GM12891 (cell line): ENCODE measurements at regions not wholly inside any gene's neighbourhood (a gene's known extent, or its start where the extent isn't known, plus 50 kb on each side); places are given as distances from the start of the nearest gene placed in this dataset.

ENCODE experiments used
- PAX5 ChIP-seq: IDR thresholded peaks from 2 replicates; pipeline ENCODE4 v1.6.1; 2011; ENCODE audit warnings: low read length, moderate library complexity, mild to moderate bottlenecking; ENCODE audit not compliant: insufficient read depth, severe bottlenecking
- POLR2A ChIP-seq: IDR thresholded peaks from 2 replicates; pipeline ENCODE4 v1.6.1; 2011; ENCODE audit warnings: low read depth, low read length, control low read depth
- POLR2AphosphoS5 ChIP-seq: IDR thresholded peaks from 2 replicates; pipeline ENCODE4 v1.6.1; 2011; ENCODE audit warnings: low read depth, low read length, control low read depth
- SPI1 ChIP-seq: IDR thresholded peaks from 2 replicates; pipeline ENCODE4 v1.6.1; 2011; ENCODE audit warnings: low read depth, low read length, control low read depth
- TAF1 ChIP-seq: IDR thresholded peaks from 2 replicates; pipeline ENCODE4 v1.6.1; 2011; ENCODE audit warnings: low read depth, low read length, control low read depth

- no peak for TF ChIP-seq POLR2A
- TF ChIP-seq POLR2AphosphoS5: no peak
- no peak for TF ChIP-seq TAF1
- TF ChIP-seq PAX5: no peak
- TF ChIP-seq SPI1: no peak
These were observed 448.1 kb downstream of the PDGFC start for GRCh38 chr4:156523492-156523891.
